Middle frontal gyrus (tissue), 1 donor: ENCODE measurements at regions not wholly inside any gene's neighbourhood (a gene's known extent, or its start where the extent isn't known, plus 50 kb on each side); places are given as distances from the start of the nearest gene placed in this dataset.
"Not testable (repeated sequence)": the region's sequence is repeated elsewhere in the genome, so short reads cannot be mapped to it uniquely, and the experiment has no call there.

Experiments
- DNase-seq: peaks from one replicate; pipeline ENCODE4 v3.0.0-alpha.2; 2015; ENCODE audit warnings: low spot score; ENCODE audit errors: extremely low spot score

- not testable (repeated sequence) for DNase-seq
Observed at GRCh38 chr7:63856466-63856865, 142.2 kb upstream of the ZNF722 start.

- no peak for DNase-seq
Observed at GRCh38 chr7:63867127-63867526, 131.5 kb upstream of the ZNF722 start.

GRCh38 chr7:63874242-63874641 is 124.4 kb upstream of the ZNF722 start:
- not testable (repeated sequence) for DNase-seq

- no peak for DNase-seq
Observed at GRCh38 chr7:63876707-63877322, 121.8 kb upstream of the ZNF722 start.

GRCh38 chr7:63887031-63887430 is 111.6 kb upstream of the ZNF722 start:
- no peak for DNase-seq

- peak; percentile 60 for DNase-seq
Observed at GRCh38 chr7:63899691-63900393, 98.8 kb upstream of the ZNF722 start.

GRCh38 chr7:63900394-63901203 is 98.0 kb upstream of the ZNF722 start:
- DNase-seq, result peak; percentile 85

- DNase-seq, result not testable (repeated sequence)
Observed at GRCh38 chr7:63901204-63901506, 97.5 kb upstream of the ZNF722 start.

- DNase-seq, result no peak
Observed at GRCh38 chr7:63918986-63919385, 79.7 kb upstream of the ZNF722 start.

- DNase-seq, result no peak
Observed at GRCh38 chr7:63925262-63925625, 73.4 kb upstream of the ZNF722 start.

- DNase-seq, result peak; percentile 87
Observed at GRCh38 chr7:63925626-63926460, 72.8 kb upstream of the ZNF722 start.

GRCh38 chr7:63927261-63927660 is 71.4 kb upstream of the ZNF722 start:
- no peak for DNase-seq

- DNase-seq, result no peak
Observed at GRCh38 chr7:63931057-63931600, 67.5 kb upstream of the ZNF722 start.

- no peak for DNase-seq
Observed at GRCh38 chr7:63931985-63932577, 66.6 kb upstream of the ZNF722 start.
